ENCODE measurements at regions not wholly inside any gene's neighbourhood (a gene's known extent, or its start where the extent isn't known, plus 50 kb on each side); places are given as distances from the start of the nearest gene placed in this dataset.

DNA sequence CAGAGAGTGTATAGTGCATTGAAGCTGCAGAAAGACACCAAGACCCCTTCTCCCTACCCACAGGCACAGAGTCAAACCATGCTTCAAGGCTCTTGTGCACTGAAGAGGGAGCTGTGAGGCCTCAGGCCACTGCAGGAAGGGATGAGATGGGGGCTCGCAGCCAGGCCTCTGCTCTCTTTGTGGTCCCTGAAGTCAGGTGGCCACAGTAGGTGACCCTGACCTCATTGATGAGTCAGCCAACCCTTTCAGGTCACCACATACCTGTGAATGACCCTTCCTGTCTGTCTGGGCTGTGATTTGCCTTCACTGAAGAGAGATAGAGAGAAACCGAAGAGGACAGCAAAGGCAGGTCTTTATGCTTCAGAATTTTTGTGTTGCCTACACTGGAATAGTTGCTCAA lies 372.1 kb downstream of the ACTL7B start:
- Histone ChIP-seq H3K36me3 (ENCODE audit: insufficient read depth, insufficient read length, low read length) (no peaks in the 10 kb centered on the region), H3K9me3 (ENCODE audit: insufficient read depth, low read length) (no peaks in the 10 kb centered on the region), H3K4me3 (ENCODE audit: insufficient read length, low read depth) (no peak overlapping the region), H3K4me1 (ENCODE audit: insufficient read depth, insufficient read length) (no peaks in the 10 kb centered on the region), H3K9ac (ENCODE audit: insufficient read length, low read depth) (no peak overlapping the region), H3K27me3 (ENCODE audit: insufficient read depth, insufficient read length) (no peaks in the 10 kb centered on the region)
- TF ChIP-seq ZNF274 (IDR thresholded peaks at IDR 0.05; ENCODE audit: low read depth, low read length) (no peak), SUZ12 (IDR thresholded peaks at IDR 0.05; ENCODE audit: extremely low read depth, insufficient read depth, insufficient read length) (no peak), YY1 (IDR thresholded peaks at IDR 0.05; ENCODE audit: insufficient read depth, insufficient read length) (no peak)
- no peak for DNase-seq (ENCODE audit: low read depth, low spot score)

GRCh38 chr9:108479989-108480652 lies 375.7 kb downstream of the ACTL7B start:
- Histone ChIP-seq H3K4me1 (ENCODE audit: insufficient read depth, insufficient read length) (no peaks in the 10 kb centered on the region), H3K4me3 (ENCODE audit: insufficient read length, low read depth) (no peak overlapping the region), H3K9me3 (ENCODE audit: insufficient read depth, low read length) (no peaks in the 10 kb centered on the region), H3K9ac (ENCODE audit: insufficient read length, low read depth) (no peak overlapping the region), H3K36me3 (ENCODE audit: insufficient read depth, insufficient read length, low read length) (no peaks in the 10 kb centered on the region), H3K27me3 (ENCODE audit: insufficient read depth, insufficient read length) (no peaks in the 10 kb centered on the region)
- DNase-seq (ENCODE audit: low read depth, low spot score), result no peak
- TF ChIP-seq YY1 (IDR thresholded peaks at IDR 0.05; ENCODE audit: insufficient read depth, insufficient read length) (no peak), ZNF274 (IDR thresholded peaks at IDR 0.05; ENCODE audit: low read depth, low read length) (no peak), SUZ12 (IDR thresholded peaks at IDR 0.05; ENCODE audit: extremely low read depth, insufficient read depth, insufficient read length) (no peak)

DNA sequence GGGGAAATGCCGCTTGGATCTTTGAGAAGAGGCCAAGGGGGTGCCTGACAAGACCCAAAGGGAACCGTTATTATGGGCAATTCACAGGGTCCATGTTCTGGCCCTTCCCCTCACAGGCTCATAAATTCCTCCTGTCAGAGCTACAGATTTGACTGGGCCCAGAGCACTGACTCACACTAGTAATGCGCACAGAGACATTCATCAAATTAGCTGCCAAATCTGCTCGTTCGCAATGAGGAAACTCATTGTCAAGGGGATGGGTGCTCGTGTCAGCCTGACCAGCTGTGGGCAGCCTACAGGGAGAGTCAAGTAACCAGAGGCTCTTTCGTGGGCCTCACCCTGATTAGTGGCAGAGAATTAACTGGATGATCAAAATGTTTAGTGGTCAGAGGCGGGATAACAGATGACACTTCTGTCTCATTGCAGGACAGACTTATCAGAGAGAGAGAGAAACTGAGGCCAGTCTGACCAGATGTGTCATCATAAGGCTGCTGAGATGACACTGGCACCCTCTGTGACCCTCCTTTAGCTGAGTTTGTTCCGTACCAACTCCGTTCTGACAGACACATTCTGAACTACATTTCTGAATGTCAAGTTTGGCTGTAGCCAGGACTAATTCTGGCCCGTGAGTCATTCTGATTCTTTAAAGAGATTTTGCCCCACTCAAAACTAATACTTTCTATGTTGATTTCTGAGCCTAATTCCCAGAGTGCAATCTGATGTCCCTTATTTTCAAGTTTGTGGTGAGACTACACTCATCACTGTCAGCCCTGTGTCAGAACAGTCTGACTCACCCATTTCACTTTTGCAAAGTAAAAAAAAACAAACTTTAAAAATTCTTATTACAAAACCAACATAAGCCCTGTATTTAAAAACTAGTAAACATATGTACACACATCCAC lies 377.1 kb downstream of the ACTL7B start:
- Histone ChIP-seq H3K4me3 (ENCODE audit: insufficient read length, low read depth) (no peak overlapping the region), H3K36me3 (ENCODE audit: insufficient read depth, insufficient read length, low read length) (no peaks in the 10 kb centered on the region), H3K4me1 (ENCODE audit: insufficient read depth, insufficient read length) (no peaks in the 10 kb centered on the region), H3K27me3 (ENCODE audit: insufficient read depth, insufficient read length) (no peaks in the 10 kb centered on the region), H3K9me3 (ENCODE audit: insufficient read depth, low read length) (no peaks in the 10 kb centered on the region), H3K9ac (ENCODE audit: insufficient read length, low read depth) (no peak overlapping the region)
- no peak for DNase-seq (ENCODE audit: low read depth, low spot score)
- TF ChIP-seq SUZ12 (IDR thresholded peaks at IDR 0.05; ENCODE audit: extremely low read depth, insufficient read depth, insufficient read length) (no peak), YY1 (IDR thresholded peaks at IDR 0.05; ENCODE audit: insufficient read depth, insufficient read length) (no peak), ZNF274 (IDR thresholded peaks at IDR 0.05; ENCODE audit: low read depth, low read length) (no peak)

- H3K9me3 ChIP-seq (ENCODE audit: insufficient read depth, low read length), result no peaks in the 10 kb centered on the region
- no peaks in the 10 kb centered on the region for H3K27me3 ChIP-seq (ENCODE audit: insufficient read depth, insufficient read length)
- no peak for TF ChIP-seq ZNF274 (IDR thresholded peaks at IDR 0.05; ENCODE audit: low read depth, low read length)
- no peak for TF ChIP-seq SUZ12 (IDR thresholded peaks at IDR 0.05; ENCODE audit: extremely low read depth, insufficient read depth, insufficient read length)
- no peak for TF ChIP-seq YY1 (IDR thresholded peaks at IDR 0.05; ENCODE audit: insufficient read depth, insufficient read length)
- no peak for DNase-seq (ENCODE audit: low read depth, low spot score)
- no peak overlapping the region for H3K9ac ChIP-seq (ENCODE audit: insufficient read length, low read depth)
- H3K36me3 ChIP-seq (ENCODE audit: insufficient read depth, insufficient read length, low read length), result no peaks in the 10 kb centered on the region
- no peaks in the 10 kb centered on the region for H3K4me1 ChIP-seq (ENCODE audit: insufficient read depth, insufficient read length)
- H3K4me3 ChIP-seq (ENCODE audit: insufficient read length, low read depth), result no peak overlapping the region
Measured at GRCh38 chr9:108477529-108478006, 378.2 kb downstream of the ACTL7B start.

DNA sequence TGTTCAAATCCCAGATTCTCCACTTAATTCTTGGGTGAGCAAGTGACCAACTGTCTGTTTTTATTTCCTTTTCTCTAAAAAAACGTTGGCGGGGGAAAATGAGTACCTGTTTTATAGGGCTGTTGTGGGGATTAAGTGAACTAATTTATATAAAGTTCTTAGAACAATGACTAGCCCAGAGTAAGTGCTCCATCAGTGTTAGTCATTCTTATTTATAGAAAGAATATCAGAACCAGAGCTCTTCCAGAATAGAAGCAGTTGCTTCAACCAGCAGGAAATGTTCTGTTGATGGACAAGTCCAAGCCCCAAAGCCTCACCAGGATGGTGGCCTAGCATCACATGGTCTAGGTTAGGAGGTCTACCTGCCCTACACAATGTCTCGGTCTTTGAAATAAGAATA lies 379.2 kb downstream of the ACTL7B start:
- no peaks in the 10 kb centered on the region for H3K9me3 ChIP-seq (ENCODE audit: insufficient read depth, low read length)
- no peaks in the 10 kb centered on the region for H3K4me1 ChIP-seq (ENCODE audit: insufficient read depth, insufficient read length)
- no peak overlapping the region for H3K9ac ChIP-seq (ENCODE audit: insufficient read length, low read depth)
- no peaks in the 10 kb centered on the region for H3K36me3 ChIP-seq (ENCODE audit: insufficient read depth, insufficient read length, low read length)
- no peaks in the 10 kb centered on the region for H3K27me3 ChIP-seq (ENCODE audit: insufficient read depth, insufficient read length)
- H3K4me3 ChIP-seq (ENCODE audit: insufficient read length, low read depth), result no peak overlapping the region
- TF ChIP-seq YY1 (IDR thresholded peaks at IDR 0.05; ENCODE audit: insufficient read depth, insufficient read length), result no peak
- no peak for TF ChIP-seq SUZ12 (IDR thresholded peaks at IDR 0.05; ENCODE audit: extremely low read depth, insufficient read depth, insufficient read length)
- no peak for TF ChIP-seq ZNF274 (IDR thresholded peaks at IDR 0.05; ENCODE audit: low read depth, low read length)
- no peak for DNase-seq (ENCODE audit: low read depth, low spot score)

GRCh38 chr9:108475813-108476212 lies 380.0 kb downstream of the ACTL7B start:
- Histone ChIP-seq H3K4me3 (ENCODE audit: insufficient read length, low read depth) (no peak overlapping the region), H3K9ac (ENCODE audit: insufficient read length, low read depth) (no peak overlapping the region), H3K27me3 (ENCODE audit: insufficient read depth, insufficient read length) (no peaks in the 10 kb centered on the region), H3K4me1 (ENCODE audit: insufficient read depth, insufficient read length) (no peaks in the 10 kb centered on the region), H3K36me3 (ENCODE audit: insufficient read depth, insufficient read length, low read length) (no peaks in the 10 kb centered on the region), H3K9me3 (ENCODE audit: insufficient read depth, low read length) (no peaks in the 10 kb centered on the region)
- no peak for DNase-seq (ENCODE audit: low read depth, low spot score)
- no peak for TF ChIP-seq YY1 (IDR thresholded peaks at IDR 0.05; ENCODE audit: insufficient read depth, insufficient read length)
- TF ChIP-seq SUZ12 (IDR thresholded peaks at IDR 0.05; ENCODE audit: extremely low read depth, insufficient read depth, insufficient read length), result no peak

DNA sequence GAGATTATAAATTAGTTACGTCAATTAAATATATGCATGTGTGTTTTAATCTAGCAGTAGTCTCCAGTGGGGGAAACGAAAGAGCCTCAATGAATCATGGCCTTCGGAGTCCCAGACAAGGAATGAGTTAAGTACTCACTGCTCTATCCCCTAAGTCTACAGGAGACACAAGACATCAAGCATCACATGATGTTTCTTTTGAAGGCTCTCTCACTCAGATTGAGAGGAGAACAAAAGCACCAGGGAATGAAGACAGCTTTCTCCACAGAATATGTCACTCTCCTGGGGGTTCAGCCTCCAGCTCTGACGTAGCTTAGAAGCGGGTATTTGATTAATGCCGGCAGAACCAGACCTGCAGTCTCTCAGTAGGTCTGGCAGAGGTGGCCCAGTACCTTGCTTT lies 381.4 kb downstream of the ACTL7B start:
- Histone ChIP-seq H3K9me3 (ENCODE audit: insufficient read depth, low read length) (no peaks in the 10 kb centered on the region), H3K4me3 (ENCODE audit: insufficient read length, low read depth) (no peak overlapping the region), H3K36me3 (ENCODE audit: insufficient read depth, insufficient read length, low read length) (no peaks in the 10 kb centered on the region), H3K27me3 (ENCODE audit: insufficient read depth, insufficient read length) (no peaks in the 10 kb centered on the region), H3K9ac (ENCODE audit: insufficient read length, low read depth) (no peak overlapping the region), H3K4me1 (ENCODE audit: insufficient read depth, insufficient read length) (no peaks in the 10 kb centered on the region)
- TF ChIP-seq ZNF274 (IDR thresholded peaks at IDR 0.05; ENCODE audit: low read depth, low read length) (no peak), SUZ12 (IDR thresholded peaks at IDR 0.05; ENCODE audit: extremely low read depth, insufficient read depth, insufficient read length) (no peak), YY1 (IDR thresholded peaks at IDR 0.05; ENCODE audit: insufficient read depth, insufficient read length) (no peak)
- DNase-seq (ENCODE audit: low read depth, low spot score), result no peak

Data from NT2/D1 (cell line).